ENCODE measurements at regions not wholly inside any gene's neighbourhood (a gene's known extent, or its start where the extent isn't known, plus 50 kb on each side); places are given as distances from the start of the nearest gene placed in this dataset.
"Not testable (repeated sequence)": the region's sequence is repeated elsewhere in the genome, so short reads cannot be mapped to it uniquely, and the experiment has no call there.

- no peak for DNase-seq (ENCODE audit: low read depth in 3 of 3, low spot score in 2 of 3)
Observed at GRCh38 chr17:5942687-5943086, 127.5 kb upstream of the WSCD1 start.

GRCh38 chr17:5943232-5943631 is 126.9 kb upstream of the WSCD1 start:
- DNase-seq (ENCODE audit: low read depth in 3 of 3, low spot score in 2 of 3), result no peak

GRCh38 chr17:5943982-5944381 is 126.2 kb upstream of the WSCD1 start:
- no peak for DNase-seq (ENCODE audit: low read depth in 3 of 3, low spot score in 2 of 3)

GRCh38 chr17:5947701-5948180 is 122.4 kb upstream of the WSCD1 start:
- DNase-seq (ENCODE audit: low read depth in 3 of 3, low spot score in 2 of 3), result no peak

GRCh38 chr17:5948811-5949210 is 121.4 kb upstream of the WSCD1 start:
- no peak for DNase-seq (ENCODE audit: low read depth in 3 of 3, low spot score in 2 of 3)

- DNase-seq (ENCODE audit: low read depth in 3 of 3, low spot score in 2 of 3), result no peak
Observed at GRCh38 chr17:5950878-5951277, 119.3 kb upstream of the WSCD1 start.

GRCh38 chr17:5951912-5952311 is 118.3 kb upstream of the WSCD1 start:
- no peak for DNase-seq (ENCODE audit: low read depth in 3 of 3, low spot score in 2 of 3)

GRCh38 chr17:5952518-5952917 is 117.7 kb upstream of the WSCD1 start:
- no peak for DNase-seq (ENCODE audit: low read depth in 3 of 3, low spot score in 2 of 3)

- no peak for DNase-seq (ENCODE audit: low read depth in 3 of 3, low spot score in 2 of 3)
Observed at GRCh38 chr17:5955764-5956163, 114.4 kb upstream of the WSCD1 start.

GRCh38 chr17:5958850-5959249 is 111.3 kb upstream of the WSCD1 start:
- no peak for DNase-seq (ENCODE audit: low read depth in 3 of 3, low spot score in 2 of 3)

- no peak for DNase-seq (ENCODE audit: low read depth in 3 of 3, low spot score in 2 of 3)
Observed at GRCh38 chr17:5962371-5962770, 107.8 kb upstream of the WSCD1 start.

- no peak for DNase-seq (ENCODE audit: low read depth in 3 of 3, low spot score in 2 of 3)
Observed at GRCh38 chr17:5971969-5972368, 98.2 kb upstream of the WSCD1 start.

- DNase-seq (ENCODE audit: low read depth in 3 of 3, low spot score in 2 of 3), result no peak
Observed at GRCh38 chr17:5973410-5973809, 96.8 kb upstream of the WSCD1 start.

- peak in 1 of 3 donors; percentile 25 for DNase-seq (ENCODE audit: low read depth in 3 of 3, low spot score in 2 of 3)
Observed at GRCh38 chr17:5975661-5976060, 94.5 kb upstream of the WSCD1 start.

- no peak for DNase-seq (ENCODE audit: low read depth in 3 of 3, low spot score in 2 of 3)
Observed at GRCh38 chr17:5976251-5976650, 93.9 kb upstream of the WSCD1 start.

- no peak for DNase-seq (ENCODE audit: low read depth in 3 of 3, low spot score in 2 of 3)
Observed at GRCh38 chr17:5978496-5978895, 91.7 kb upstream of the WSCD1 start.

GRCh38 chr17:5980941-5981340 is 89.2 kb upstream of the WSCD1 start:
- DNase-seq (ENCODE audit: low read depth in 3 of 3, low spot score in 2 of 3), result no peak

- DNase-seq (ENCODE audit: low read depth in 3 of 3, low spot score in 2 of 3), result no peak
Observed at GRCh38 chr17:5986644-5987043, 83.5 kb upstream of the WSCD1 start.

GRCh38 chr17:6000426-6000825 is 69.8 kb upstream of the WSCD1 start:
- no peak for DNase-seq (ENCODE audit: low read depth in 3 of 3, low spot score in 2 of 3)

GRCh38 chr17:6003221-6003620 is 67.0 kb upstream of the WSCD1 start:
- not testable (repeated sequence) for DNase-seq (ENCODE audit: low read depth in 3 of 3, low spot score in 2 of 3)

GRCh38 chr17:6005939-6006338 is 64.2 kb upstream of the WSCD1 start:
- no peak for DNase-seq (ENCODE audit: low read depth in 3 of 3, low spot score in 2 of 3)

- DNase-seq (ENCODE audit: low read depth in 3 of 3, low spot score in 2 of 3), result no peak
Observed at GRCh38 chr17:6011206-6011605, 59.0 kb upstream of the WSCD1 start.

GRCh38 chr17:6018788-6019187 is 51.4 kb upstream of the WSCD1 start:
- no peak for DNase-seq (ENCODE audit: low read depth in 3 of 3, low spot score in 2 of 3)

GRCh38 chr17:6019959-6020358 is 50.2 kb upstream of the WSCD1 start:
- no peak for DNase-seq (ENCODE audit: low read depth in 3 of 3, low spot score in 2 of 3)
